GM12864 (cell line): ENCODE measurements at regions not wholly inside any gene's neighbourhood (a gene's known extent, or its start where the extent isn't known, plus 50 kb on each side); places are given as distances from the start of the nearest gene placed in this dataset.

Experiments
- DNase-seq: peaks from one replicate; pipeline ENCODE4 v3.0.0-alpha.2; 2011; ENCODE audit warnings: low read depth
- H3K4me3 ChIP-seq: 2 replicates; pipeline ENCODE4 v1.5.1; 2011; ENCODE audit warnings: mild to moderate bottlenecking, low read depth, low read length, control low read depth
- CTCF ChIP-seq: IDR thresholded peaks from 2 replicates; pipeline ENCODE4 v1.5.1; 2011; ENCODE audit warnings: low read depth, mild to moderate bottlenecking, moderate library complexity, low read length, control low read depth, inconsistent platforms; ENCODE audit errors: missing control alignments

- no peak for TF ChIP-seq CTCF
- no peak for DNase-seq
- no peak overlapping the region for H3K4me3 ChIP-seq
Observed at GRCh38 chr5:8814105-8814504, 731.8 kb downstream of the SEMA5A start.

DNA sequence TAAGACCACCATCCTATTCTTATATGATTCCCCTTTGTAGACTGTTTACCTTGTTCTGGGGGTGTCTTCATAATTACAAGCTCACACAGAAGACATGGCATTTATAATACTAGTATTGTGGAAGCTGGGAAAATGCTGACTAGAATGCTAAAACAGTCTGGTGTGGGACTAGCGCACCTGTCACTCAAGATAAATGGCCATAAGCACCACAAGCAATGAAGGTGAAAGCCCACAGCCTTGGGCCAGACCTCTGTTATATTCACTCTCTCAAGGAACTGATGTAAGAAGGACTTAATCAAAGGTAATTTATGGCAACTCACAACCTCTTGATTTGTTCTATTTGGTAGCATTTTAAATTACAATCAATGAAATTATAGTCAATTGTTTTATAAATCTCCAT, 721.5 kb downstream of the SEMA5A start:
- DNase-seq = no peak
- no peak for TF ChIP-seq CTCF

GRCh38 chr5:8825139-8825757, 720.6 kb downstream of the SEMA5A start:
- no peak for DNase-seq
- no peak overlapping the region for H3K4me3 ChIP-seq
- no peak for TF ChIP-seq CTCF

More for the DNA sequence above, 721.5 kb downstream of the SEMA5A start:
- no peak overlapping the region for H3K4me3 ChIP-seq

DNA sequence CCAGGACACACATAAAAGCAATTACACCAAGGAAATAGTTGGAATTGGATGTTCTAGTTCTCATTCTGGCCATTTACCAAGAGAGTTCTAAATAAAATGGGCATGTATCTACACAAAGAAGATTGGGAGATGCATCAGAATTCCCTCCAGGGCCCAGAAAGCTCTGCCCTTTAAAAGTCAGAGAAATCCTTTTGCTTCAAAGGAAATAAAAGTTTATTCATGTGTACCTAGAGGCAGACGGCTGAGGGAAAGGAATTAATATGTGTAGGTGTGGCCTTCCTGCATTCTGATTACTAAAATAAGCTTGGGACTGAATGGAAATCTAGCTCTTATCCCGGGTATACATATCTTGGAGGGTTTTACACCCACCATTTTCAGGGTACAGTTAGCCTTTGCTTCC, 719.4 kb downstream of the SEMA5A start:
- TF ChIP-seq CTCF = no peak
- no peak overlapping the region for H3K4me3 ChIP-seq
- no peak for DNase-seq

GRCh38 chr5:8827696-8828095, 718.2 kb downstream of the SEMA5A start:
- no peak for DNase-seq
- H3K4me3 ChIP-seq = no peak overlapping the region
- no peak for TF ChIP-seq CTCF

DNA sequence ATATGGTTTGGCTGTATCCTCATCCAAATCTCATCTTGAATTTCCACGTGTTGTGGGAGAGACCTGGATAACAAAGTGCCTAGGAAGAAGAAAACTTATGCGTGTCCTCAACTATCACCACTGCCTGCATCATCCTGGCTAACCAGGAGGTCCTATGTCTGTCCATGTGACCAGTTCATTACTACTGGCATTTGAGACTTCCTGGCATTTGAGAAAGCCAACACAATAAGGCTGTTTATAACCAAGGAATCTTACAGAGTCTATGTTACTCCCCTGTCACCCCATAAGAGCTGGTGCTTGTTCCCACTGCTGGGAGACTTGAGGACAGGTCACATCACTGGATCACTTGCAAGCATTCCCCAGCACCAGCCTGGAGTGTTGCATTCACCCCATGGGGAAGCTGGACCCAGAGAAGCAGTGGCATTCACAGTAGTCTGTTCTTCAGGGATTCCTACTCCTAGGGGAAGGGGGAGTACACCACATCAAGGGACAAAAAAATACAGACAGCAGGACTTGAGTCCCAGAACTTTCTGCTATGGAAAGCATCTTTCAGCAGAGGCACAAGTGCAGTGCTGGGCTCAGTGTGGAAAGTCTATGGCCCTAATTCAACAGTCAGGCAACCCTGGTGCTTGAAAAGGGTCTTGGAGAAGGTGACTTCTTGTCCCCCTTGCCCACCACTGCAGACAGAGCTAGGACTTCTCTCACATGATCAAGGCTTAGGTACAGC, 717.1 kb downstream of the SEMA5A start:
- DNase-seq = no peak
- no peak for TF ChIP-seq CTCF
- H3K4me3 ChIP-seq = no peak overlapping the region
